Nephron progenitor cell (in vitro differentiated cells): ENCODE measurements at regions not wholly inside any gene's neighbourhood (a gene's known extent, or its start where the extent isn't known, plus 50 kb on each side); places are given as distances from the start of the nearest gene placed in this dataset.
"Not testable (repeated sequence)": the region's sequence is repeated elsewhere in the genome, so short reads cannot be mapped to it uniquely, and the experiment has no call there.

Experiments used
- DNase-seq: peaks from one replicate; pipeline ENCODE4 v3.0.0; 2021
- H3K27ac Mint-ChIP-seq: 2 replicates; pipeline ENCODE4 v1.8.0; 2021; ENCODE audit warnings: mild to moderate bottlenecking, moderate library complexity, mixed read lengths
- H3K27me3 Mint-ChIP-seq: 2 replicates; pipeline ENCODE4 v1.8.0; 2021; ENCODE audit warnings: mild to moderate bottlenecking, low read depth, mixed read lengths; ENCODE audit not compliant: poor library complexity
- H3K36me3 Mint-ChIP-seq: 2 replicates; pipeline ENCODE4 v1.8.0; 2021; ENCODE audit warnings: low read depth, mixed read lengths
- H3K4me1 Mint-ChIP-seq: 2 replicates; pipeline ENCODE4 v1.8.0; 2021; ENCODE audit warnings: mixed read lengths
- H3K4me3 Mint-ChIP-seq: 2 replicates; pipeline ENCODE4 v1.8.0; 2021; ENCODE audit warnings: mild to moderate bottlenecking, moderate library complexity, mixed read lengths
- H3K9me3 Mint-ChIP-seq: 2 replicates; pipeline ENCODE4 v1.8.0; 2021; ENCODE audit warnings: mild to moderate bottlenecking, moderate library complexity, mixed read lengths
- CTCF ChIP-seq: fragments of 200-600 bp; sonication (generic); IDR thresholded peaks from 2 replicates; pipeline ENCODE4 v1.5.0; 2021; ENCODE audit warnings: antibody characterized with exemption

GRCh38 chr10:3874990-3875841, 90.2 kb upstream of the KLF6 start:
- H3K4me1 Mint-ChIP-seq: peaks cover 30% of the 10 kb centered on the region
- no peaks in the 10 kb centered on the region for H3K9me3 Mint-ChIP-seq
- no peaks in the 10 kb centered on the region for H3K36me3 Mint-ChIP-seq
- peaks cover 2% of the 10 kb centered on the region for H3K27me3 Mint-ChIP-seq
- DNase-seq: no peak
- H3K4me3 Mint-ChIP-seq: no peak overlapping the region
- TF ChIP-seq CTCF: no peak
- no peak overlapping the region for H3K27ac Mint-ChIP-seq

- H3K4me1 Mint-ChIP-seq: peaks cover 31% of the 10 kb centered on the region
- not testable (repeated sequence) for H3K27ac Mint-ChIP-seq, H3K9me3 Mint-ChIP-seq, DNase-seq, H3K27me3 Mint-ChIP-seq, H3K36me3 Mint-ChIP-seq, H3K4me3 Mint-ChIP-seq
These were observed 89.6 kb upstream of the KLF6 start for GRCh38 chr10:3874610-3874989.

GRCh38 chr10:3873728-3874461, 88.9 kb upstream of the KLF6 start:
- Mint-ChIP-seq H3K9me3 (no peaks in the 10 kb centered on the region), H3K4me3 (no peak overlapping the region), H3K4me1 (peaks cover 38% of the 10 kb centered on the region), H3K27me3 (no peaks in the 10 kb centered on the region), H3K36me3 (no peaks in the 10 kb centered on the region), H3K27ac (no peak overlapping the region)
- TF ChIP-seq CTCF: no peak
- no peak for DNase-seq

- H3K4me1 Mint-ChIP-seq: peaks cover 40% of the 10 kb centered on the region
These were observed 87.8 kb upstream of the KLF6 start for GRCh38 chr10:3872712-3873329.

GRCh38 chr10:3871424-3871996, 86.5 kb upstream of the KLF6 start:
- no peak for TF ChIP-seq CTCF
- no peak for DNase-seq
- Mint-ChIP-seq H3K4me1 (peaks cover 45% of the 10 kb centered on the region), H3K36me3 (no peaks in the 10 kb centered on the region), H3K9me3 (no peaks in the 10 kb centered on the region), H3K27ac (no peak overlapping the region), H3K27me3 (peaks cover 5% of the 10 kb centered on the region), H3K4me3 (no peak overlapping the region)

More at GRCh38 chr10:3872712-3873329, 87.8 kb upstream of the KLF6 start:
- TF ChIP-seq CTCF: no peak
- H3K36me3 Mint-ChIP-seq: no peaks in the 10 kb centered on the region
- peaks cover 4% of the 10 kb centered on the region for H3K27me3 Mint-ChIP-seq
- no peak overlapping the region for H3K4me3 Mint-ChIP-seq
- DNase-seq: no peak
- H3K27ac Mint-ChIP-seq: peak overlapping the region; percentile 79
- no peaks in the 10 kb centered on the region for H3K9me3 Mint-ChIP-seq

- TF ChIP-seq CTCF: no peak
- peaks cover 48% of the 10 kb centered on the region for H3K4me1 Mint-ChIP-seq
These were observed 84.0 kb upstream of the KLF6 start for GRCh38 chr10:3869036-3869435.

More at GRCh38 chr10:3869036-3869435, 84.0 kb upstream of the KLF6 start:
- H3K27ac Mint-ChIP-seq: no peak overlapping the region
- no peak for DNase-seq
- no peaks in the 10 kb centered on the region for H3K36me3 Mint-ChIP-seq
- H3K4me3 Mint-ChIP-seq: no peak overlapping the region
- peaks cover 8% of the 10 kb centered on the region for H3K27me3 Mint-ChIP-seq
- no peaks in the 10 kb centered on the region for H3K9me3 Mint-ChIP-seq
